Activated CD4-positive, alpha-beta T cell treated with anti-CD3 and anti-CD28 coated beads, Interleukin-2, amount 10 ng/mL, durations not matched to agents 24 days and 14 days (primary cell): ENCODE measurements at regions not wholly inside any gene's neighbourhood (a gene's known extent, or its start where the extent isn't known, plus 50 kb on each side); places are given as distances from the start of the nearest gene placed in this dataset.

Source experiments
- DNase-seq: peaks from one replicate; pipeline ENCODE4 v3.0.0; 2022
- H3K27ac Mint-ChIP-seq: one replicate; pipeline ENCODE4 v1.8.0; 2022; ENCODE audit warnings: mild to moderate bottlenecking, mixed read lengths
- H3K27me3 Mint-ChIP-seq: one replicate; pipeline ENCODE4 v1.8.0; 2022; ENCODE audit warnings: mixed read lengths
- H3K36me3 Mint-ChIP-seq: one replicate; pipeline ENCODE4 v1.8.0; 2022; ENCODE audit warnings: low read depth, mild to moderate bottlenecking, mixed read lengths
- H3K4me1 Mint-ChIP-seq: one replicate; pipeline ENCODE4 v1.8.0; 2021; ENCODE audit warnings: mixed read lengths
- H3K4me3 Mint-ChIP-seq: one replicate; pipeline ENCODE4 v1.8.0; 2022; ENCODE audit warnings: mild to moderate bottlenecking, moderate library complexity, mixed read lengths
- H3K9me3 Mint-ChIP-seq: one replicate; pipeline ENCODE4 v1.8.0; 2021; ENCODE audit warnings: mixed read lengths
- intact Hi-C: fragments of 100-400 bp; cut with micrococcal nuclease; formaldehyde crosslinking; loops from one replicate; pipeline ENCODE4 v1.15.1; 2023

- Mint-ChIP-seq H3K9me3 (peaks cover 5% of the 10 kb centered on the region), H3K27ac (no peak overlapping the region), H3K27me3 (no peaks in the 10 kb centered on the region), H3K4me1 (no peaks in the 10 kb centered on the region), H3K36me3 (no peaks in the 10 kb centered on the region), H3K4me3 (no peak overlapping the region)
- intact Hi-C loops: no loop called here
- no peak for DNase-seq
Measured at GRCh38 chr4:12973522-12973921, 510.6 kb downstream of the RAB28 start.

GRCh38 chr4:12968345-12968744 is 515.8 kb downstream of the RAB28 start:
- no peaks in the 10 kb centered on the region for H3K36me3 Mint-ChIP-seq
- H3K27me3 Mint-ChIP-seq: no peaks in the 10 kb centered on the region
- no peak overlapping the region for H3K4me3 Mint-ChIP-seq
- no peak for DNase-seq
- no peak overlapping the region for H3K27ac Mint-ChIP-seq
- no peaks in the 10 kb centered on the region for H3K9me3 Mint-ChIP-seq
- H3K4me1 Mint-ChIP-seq: no peaks in the 10 kb centered on the region
- intact Hi-C loops: no loop called here

- Mint-ChIP-seq H3K4me1 (no peaks in the 10 kb centered on the region), H3K36me3 (no peaks in the 10 kb centered on the region), H3K27me3 (no peaks in the 10 kb centered on the region), H3K4me3 (no peak overlapping the region), H3K9me3 (no peaks in the 10 kb centered on the region), H3K27ac (no peak overlapping the region)
- DNase-seq: no peak
- intact Hi-C loops: no loop called here
Measured at GRCh38 chr4:12966726-12967125, 517.4 kb downstream of the RAB28 start.

- H3K27ac Mint-ChIP-seq: no peak overlapping the region
- no peak overlapping the region for H3K4me3 Mint-ChIP-seq
- H3K4me1 Mint-ChIP-seq: no peaks in the 10 kb centered on the region
- DNase-seq: no peak
- no peaks in the 10 kb centered on the region for H3K9me3 Mint-ChIP-seq
- no peaks in the 10 kb centered on the region for H3K36me3 Mint-ChIP-seq
- no peaks in the 10 kb centered on the region for H3K27me3 Mint-ChIP-seq
- intact Hi-C loops: no loop called here
Measured at GRCh38 chr4:12965334-12965733, 518.8 kb downstream of the RAB28 start.

- H3K27ac Mint-ChIP-seq: no peak overlapping the region
- DNase-seq: no peak
- intact Hi-C loops: no loop called here
- H3K4me3 Mint-ChIP-seq: no peak overlapping the region
- no peaks in the 10 kb centered on the region for H3K4me1 Mint-ChIP-seq
- no peaks in the 10 kb centered on the region for H3K27me3 Mint-ChIP-seq
- H3K9me3 Mint-ChIP-seq: no peaks in the 10 kb centered on the region
- H3K36me3 Mint-ChIP-seq: no peaks in the 10 kb centered on the region
Measured at GRCh38 chr4:12963912-12964311, 520.2 kb downstream of the RAB28 start.

- no peak overlapping the region for H3K27ac Mint-ChIP-seq
- DNase-seq: no peak
- H3K9me3 Mint-ChIP-seq: no peaks in the 10 kb centered on the region
- no peaks in the 10 kb centered on the region for H3K4me1 Mint-ChIP-seq
- H3K36me3 Mint-ChIP-seq: no peaks in the 10 kb centered on the region
- H3K4me3 Mint-ChIP-seq: no peak overlapping the region
- no peaks in the 10 kb centered on the region for H3K27me3 Mint-ChIP-seq
- intact Hi-C loops: no loop called here
Measured at GRCh38 chr4:12963291-12963690, 520.8 kb downstream of the RAB28 start.

GRCh38 chr4:12961713-12962112 is 522.4 kb downstream of the RAB28 start:
- H3K4me1 Mint-ChIP-seq: no peaks in the 10 kb centered on the region
- intact Hi-C loops: no loop called here
- H3K27me3 Mint-ChIP-seq: no peaks in the 10 kb centered on the region
- H3K9me3 Mint-ChIP-seq: no peaks in the 10 kb centered on the region
- H3K4me3 Mint-ChIP-seq: no peak overlapping the region
- no peaks in the 10 kb centered on the region for H3K36me3 Mint-ChIP-seq
- no peak overlapping the region for H3K27ac Mint-ChIP-seq
- no peak for DNase-seq

GRCh38 chr4:12958436-12958835 is 525.7 kb downstream of the RAB28 start:
- DNase-seq: no peak
- intact Hi-C loops: no loop called here
- Mint-ChIP-seq H3K4me3 (no peak overlapping the region), H3K36me3 (no peaks in the 10 kb centered on the region), H3K4me1 (no peaks in the 10 kb centered on the region), H3K27ac (no peak overlapping the region), H3K27me3 (no peaks in the 10 kb centered on the region), H3K9me3 (no peaks in the 10 kb centered on the region)

- Mint-ChIP-seq H3K9me3 (no peaks in the 10 kb centered on the region), H3K27ac (no peak overlapping the region), H3K4me1 (no peaks in the 10 kb centered on the region), H3K36me3 (no peaks in the 10 kb centered on the region), H3K4me3 (no peak overlapping the region), H3K27me3 (no peaks in the 10 kb centered on the region)
- intact Hi-C loops: no loop called here
- no peak for DNase-seq
Measured at GRCh38 chr4:12957108-12957507, 527.0 kb downstream of the RAB28 start.

- intact Hi-C loops: no loop called here
- no peak for DNase-seq
- no peaks in the 10 kb centered on the region for H3K36me3 Mint-ChIP-seq
- no peaks in the 10 kb centered on the region for H3K9me3 Mint-ChIP-seq
- no peak overlapping the region for H3K4me3 Mint-ChIP-seq
- H3K27ac Mint-ChIP-seq: no peak overlapping the region
- no peaks in the 10 kb centered on the region for H3K4me1 Mint-ChIP-seq
- no peaks in the 10 kb centered on the region for H3K27me3 Mint-ChIP-seq
Measured at GRCh38 chr4:12956026-12956425, 528.1 kb downstream of the RAB28 start.

- Mint-ChIP-seq H3K9me3 (no peaks in the 10 kb centered on the region), H3K4me1 (no peaks in the 10 kb centered on the region), H3K36me3 (no peaks in the 10 kb centered on the region), H3K27me3 (no peaks in the 10 kb centered on the region), H3K27ac (no peak overlapping the region), H3K4me3 (no peak overlapping the region)
- no peak for DNase-seq
- intact Hi-C loops: no loop called here
Measured at GRCh38 chr4:12949719-12950490, 534.2 kb downstream of the RAB28 start.

- intact Hi-C loops: no loop called here
- no peak for DNase-seq
- H3K4me3 Mint-ChIP-seq: no peak overlapping the region
- no peaks in the 10 kb centered on the region for H3K9me3 Mint-ChIP-seq
- no peaks in the 10 kb centered on the region for H3K36me3 Mint-ChIP-seq
- no peaks in the 10 kb centered on the region for H3K27me3 Mint-ChIP-seq
- no peak overlapping the region for H3K27ac Mint-ChIP-seq
- H3K4me1 Mint-ChIP-seq: no peaks in the 10 kb centered on the region
Measured at GRCh38 chr4:12943069-12943468, 541.1 kb downstream of the RAB28 start.

- intact Hi-C loops: no loop called here
- H3K4me1 Mint-ChIP-seq: no peaks in the 10 kb centered on the region
- no peaks in the 10 kb centered on the region for H3K27me3 Mint-ChIP-seq
- no peak overlapping the region for H3K27ac Mint-ChIP-seq
- no peaks in the 10 kb centered on the region for H3K36me3 Mint-ChIP-seq
- H3K4me3 Mint-ChIP-seq: no peak overlapping the region
- no peak for DNase-seq
- no peaks in the 10 kb centered on the region for H3K9me3 Mint-ChIP-seq
Measured at GRCh38 chr4:12933760-12934221, 550.3 kb downstream of the RAB28 start.

GRCh38 chr4:12932203-12932788 is 551.8 kb downstream of the RAB28 start:
- H3K27ac Mint-ChIP-seq: no peak overlapping the region
- DNase-seq: no peak
- no peaks in the 10 kb centered on the region for H3K36me3 Mint-ChIP-seq
- intact Hi-C loops: no loop called here
- H3K27me3 Mint-ChIP-seq: no peaks in the 10 kb centered on the region
- no peaks in the 10 kb centered on the region for H3K9me3 Mint-ChIP-seq
- H3K4me3 Mint-ChIP-seq: no peak overlapping the region
- H3K4me1 Mint-ChIP-seq: no peaks in the 10 kb centered on the region

- Mint-ChIP-seq H3K36me3 (no peaks in the 10 kb centered on the region), H3K27me3 (no peaks in the 10 kb centered on the region), H3K4me3 (no peak overlapping the region), H3K9me3 (no peaks in the 10 kb centered on the region), H3K4me1 (no peaks in the 10 kb centered on the region), H3K27ac (no peak overlapping the region)
- intact Hi-C loops: no loop called here
- no peak for DNase-seq
Measured at GRCh38 chr4:12929784-12930183, 554.4 kb downstream of the RAB28 start.
